ENCODE measurements at regions not wholly inside any gene's neighbourhood (a gene's known extent, or its start where the extent isn't known, plus 50 kb on each side); places are given as distances from the start of the nearest gene placed in this dataset.
"Not testable (repeated sequence)": the region's sequence is repeated elsewhere in the genome, so short reads cannot be mapped to it uniquely, and the experiment has no call there.

GRCh38 chr5:32534041-32534440 lies 51.3 kb upstream of the SUB1 start:
- DNase-seq = no peak

GRCh38 chr5:32531885-32532520 lies 53.4 kb upstream of the SUB1 start:
- peak; percentile 34 for DNase-seq

- not testable (repeated sequence) for DNase-seq
These were observed 58.0 kb upstream of the SUB1 start for GRCh38 chr5:32527321-32527720.

- no peak for DNase-seq
These were observed 58.5 kb upstream of the SUB1 start for GRCh38 chr5:32526810-32527209.

- no peak for DNase-seq
These were observed 61.7 kb upstream of the SUB1 start for GRCh38 chr5:32523625-32524024.

- DNase-seq = peak; percentile 23
These were observed 62.8 kb upstream of the SUB1 start for GRCh38 chr5:32522429-32523143.

- no peak for DNase-seq
These were observed 63.9 kb upstream of the SUB1 start for GRCh38 chr5:32521481-32521880.

- DNase-seq = no peak
These were observed 64.4 kb upstream of the SUB1 start for GRCh38 chr5:32520972-32521371.

- DNase-seq = no peak
These were observed 65.0 kb upstream of the SUB1 start for GRCh38 chr5:32520356-32520755.

- DNase-seq = no peak
These were observed 65.8 kb upstream of the SUB1 start for GRCh38 chr5:32519508-32519907.

GRCh38 chr5:32514806-32515205 lies 70.3 kb upstream of the ZFR start:
- DNase-seq = no peak

- DNase-seq = no peak
These were observed 68.4 kb upstream of the ZFR start for GRCh38 chr5:32512926-32513325.

GRCh38 chr5:32511776-32512374 lies 67.3 kb upstream of the ZFR start:
- DNase-seq = no peak

- DNase-seq = no peak
These were observed 66.3 kb upstream of the ZFR start for GRCh38 chr5:32510860-32511259.

GRCh38 chr5:32508806-32509805 lies 64.6 kb upstream of the ZFR start:
- no peak for DNase-seq

GRCh38 chr5:32507738-32508434 lies 63.3 kb upstream of the ZFR start:
- no peak for DNase-seq

GRCh38 chr5:32506799-32507198 lies 62.3 kb upstream of the ZFR start:
- no peak for DNase-seq

GRCh38 chr5:32506201-32506661 lies 61.7 kb upstream of the ZFR start:
- DNase-seq = no peak

- DNase-seq = no peak
These were observed 61.2 kb upstream of the ZFR start for GRCh38 chr5:32505756-32506155.

GRCh38 chr5:32504989-32505596 lies 60.6 kb upstream of the ZFR start:
- DNase-seq = no peak

GRCh38 chr5:32504329-32504988 lies 59.9 kb upstream of the ZFR start:
- DNase-seq = no peak

All from activated CD8-positive, alpha-beta memory T cell treated with anti-CD3 and anti-CD28 coated beads, Interleukin-2, amount 50 U/mL, for 4 hours (primary cell).